GM12878 (cell line): ENCODE measurements at regions not wholly inside any gene's neighbourhood (a gene's known extent, or its start where the extent isn't known, plus 50 kb on each side); places are given as distances from the start of the nearest gene placed in this dataset.

ENCODE experiments used
- ATAC-seq: fragments of 200-7000 bp; cut with Tn5 transposase; 3 replicates; pipeline ENCODE4 v1.9.1; 2020; ENCODE audit warnings: mild to moderate bottlenecking, moderate library complexity
- BruUV-seq: library from RNA; stranded (reverse); fragments of 400-500 nt; replicated peaks from 2 replicates; lab custom pipeline; 2021; lab: Mats Ljungman, UMichigan
- CTCF ChIA-PET: fragments of 300-600 bp; sonication (Branson Sonifier 250); formaldehyde crosslinking; extraction: SDS; loops from one replicate; lab custom pipeline; 2021; ENCODE audit warnings: inconsistent platforms; lab: Yijun Ruan, JAX
- POLR2A ChIA-PET: fragments of 350-600 bp; formaldehyde crosslinking; extraction: SDS; loops from one replicate; lab custom pipeline; 2021; ENCODE audit warnings: inconsistent platforms; lab: Charles Lee
- RAD21 ChIA-PET: fragments of 300-600 bp; sonication (Branson Sonifier 250); formaldehyde crosslinking; loops from one replicate; lab custom pipeline; 2023; ENCODE audit warnings: antibody characterized with exemption; ENCODE audit not compliant: unreplicated experiment; lab: Charles Lee
- SMC1A ChIA-PET: fragments of 300-600 bp; sonication (Branson Sonifier 250); formaldehyde crosslinking; loops from one replicate; lab custom pipeline; 2023; ENCODE audit not compliant: unreplicated experiment, uncharacterized antibody; lab: Charles Lee
- DNase-seq: peaks from one replicate; pipeline ENCODE4 v3.0.0-alpha.2; 2011; ENCODE audit warnings: low read depth, low spot score
- FAIRE-seq: peaks from 3 replicates; lab custom pipeline; 2011; peaks lifted over from hg19 to GRCh38; lab: Jason Lieb, UNC
- H2AFZ ChIP-seq: 2 replicates; pipeline ENCODE4 v1.6.0; 2011; ENCODE audit warnings: low read depth, low read length, control low read depth; ENCODE audit not compliant: control insufficient read depth
- H3K27ac ChIP-seq: 2 replicates; pipeline ENCODE4 v1.5.1; 2011; ENCODE audit warnings: control low read depth; ENCODE audit not compliant: control insufficient read depth, insufficient read depth
- H3K27me3 ChIP-seq, 2 experiments: replicated peaks in 1 of 2; 2 replicates each; pipeline versions ENCODE4 v1.6.0 to v1.6.1; 2011; ENCODE audit warnings: low read length in 1 of 2; ENCODE audit not compliant: control insufficient read depth in 2 of 2, insufficient read depth in 2 of 2
- H3K36me3 ChIP-seq, 2 experiments: 2 replicates each; pipeline ENCODE4 v1.5.1; 2011; ENCODE audit warnings: low read length in 1 of 2; ENCODE audit not compliant: control insufficient read depth in 2 of 2, insufficient read depth in 2 of 2
- H3K4me1 ChIP-seq: 2 replicates; pipeline ENCODE4 v1.6.1; 2011; ENCODE audit warnings: mild to moderate bottlenecking, low read length, moderate library complexity, mixed read lengths; ENCODE audit not compliant: control insufficient read depth, insufficient read depth
- H3K4me2 ChIP-seq: 2 replicates; pipeline ENCODE4 v1.6.0; 2011; ENCODE audit warnings: control low read depth; ENCODE audit not compliant: control insufficient read depth, insufficient read depth
- H3K4me3 ChIP-seq: fragments of 200-600 bp; sonication (generic); 2 replicates; pipeline ENCODE4 v1.5.1; 2016
- H3K79me2 ChIP-seq: 2 replicates; pipeline ENCODE4 v1.6.0; 2011; ENCODE audit warnings: low read length; ENCODE audit not compliant: control insufficient read depth, insufficient read depth
- H3K9ac ChIP-seq: 2 replicates; pipeline ENCODE4 v1.8.0; 2011; ENCODE audit warnings: low read length, control low read depth, mixed read lengths; ENCODE audit not compliant: control insufficient read depth, insufficient read depth
- H3K9me3 ChIP-seq: replicated peaks from 3 replicates; pipeline ENCODE4 v1.5.1; 2011; ENCODE audit warnings: mild to moderate bottlenecking, low read length; ENCODE audit not compliant: control insufficient read depth, insufficient read depth
- H4K20me1 ChIP-seq: 2 replicates; pipeline ENCODE4 v1.6.0; 2011; ENCODE audit not compliant: control insufficient read depth, insufficient read depth
- CBX3 ChIP-seq: fragments of 200-600 bp; sonication (generic); IDR thresholded peaks from 2 replicates; pipeline ENCODE4 v1.6.1; 2016; ENCODE audit warnings: low read depth, borderline replicate concordance
- CEBPB ChIP-seq, 2 experiments: fragments of 150-350 bp in 1 of 2; IDR thresholded peaks; 2 replicates each; pipeline ENCODE4 v1.6.1; 2012 to 2014; ENCODE audit warnings: low read depth in 2 of 2, low read length in 2 of 2, borderline replicate concordance in 1 of 2, inconsistent platforms in 1 of 2
- CHD2 ChIP-seq: IDR thresholded peaks from 2 replicates; pipeline ENCODE4 v1.6.1; 2011; ENCODE audit warnings: low read depth, low read length, improper control_type of control experiment, borderline replicate concordance
- FOXK2 ChIP-seq: fragments of 450-650 bp; IDR thresholded peaks from 2 replicates; pipeline ENCODE4 v1.6.1; 2017; ENCODE audit warnings: mild to moderate bottlenecking, moderate library complexity
- LARP7 ChIP-seq: fragments of 450-650 bp; IDR thresholded peaks from 2 replicates; pipeline ENCODE4 v1.6.1; 2017; ENCODE audit warnings: mild to moderate bottlenecking
- NFYB ChIP-seq: IDR thresholded peaks from 2 replicates; pipeline ENCODE4 v1.6.1; 2011; ENCODE audit warnings: low read depth, mild to moderate bottlenecking, low read length, improper control_type of control experiment, moderate library complexity; ENCODE audit not compliant: insufficient read depth
- RAD21 ChIP-seq: IDR thresholded peaks from 2 replicates; pipeline ENCODE4 v1.6.1; 2011; ENCODE audit warnings: mild to moderate bottlenecking, low read depth, low read length, moderate library complexity; ENCODE audit not compliant: insufficient read depth
- RB1 ChIP-seq: fragments of 450-650 bp; formaldehyde crosslinking; IDR thresholded peaks from 2 replicates; pipeline ENCODE4 v1.6.1; 2017; ENCODE audit warnings: mild to moderate bottlenecking, borderline replicate concordance
- SMARCA5 ChIP-seq: fragments of 450-650 bp; IDR thresholded peaks from 2 replicates; pipeline ENCODE4 v1.6.1; 2017; ENCODE audit warnings: mild to moderate bottlenecking
- STAT1 ChIP-seq: fragments of 450-650 bp; conservative IDR thresholded peaks from 2 replicates; pipeline ENCODE4 v1.6.1; 2014; ENCODE audit warnings: antibody characterized with exemption, mild to moderate bottlenecking
- TARDBP ChIP-seq: IDR thresholded peaks from 2 replicates; pipeline ENCODE4 v1.6.1; 2016; ENCODE audit warnings: borderline replicate concordance
- TCF12 ChIP-seq: IDR thresholded peaks from 2 replicates; pipeline ENCODE4 v1.6.1; 2011; ENCODE audit warnings: low read depth, mild to moderate bottlenecking, low read length
- TCF7 ChIP-seq: IDR thresholded peaks from 2 replicates; pipeline ENCODE4 v1.6.1; 2014; ENCODE audit warnings: antibody characterized with exemption, borderline replicate concordance
- WGBS: methylation state at CpG from one replicate; pipeline ENCODE4 v1.1.6; 2016; ENCODE audit warnings: low lambda C conversion rate; ENCODE audit not compliant: insufficient replicate concordance, insufficient coverage; ENCODE audit errors: missing lambda C conversion rate; 5-methylcytosine and 5-hydroxymethylcytosine counted together
- in situ Hi-C: fragments of 300-500 bp; cut with MboI; formaldehyde crosslinking; loops from 9 replicates; pipeline ENCODE4 v1.14.3; 2018; ENCODE audit warnings: mixed read lengths
- intact Hi-C: fragments of 100-400 bp; cut with micrococcal nuclease; formaldehyde crosslinking; loops from one replicate; pipeline ENCODE4 v1.14.2; 2022; ENCODE audit not compliant: unreplicated experiment
- TF ChIP-seq, protein P1 (sequence below): IDR thresholded peaks from 2 replicates; pipeline ENCODE4 v1.6.1; 2012; ENCODE audit warnings: mild to moderate bottlenecking, low read depth, low read length

DNA sequence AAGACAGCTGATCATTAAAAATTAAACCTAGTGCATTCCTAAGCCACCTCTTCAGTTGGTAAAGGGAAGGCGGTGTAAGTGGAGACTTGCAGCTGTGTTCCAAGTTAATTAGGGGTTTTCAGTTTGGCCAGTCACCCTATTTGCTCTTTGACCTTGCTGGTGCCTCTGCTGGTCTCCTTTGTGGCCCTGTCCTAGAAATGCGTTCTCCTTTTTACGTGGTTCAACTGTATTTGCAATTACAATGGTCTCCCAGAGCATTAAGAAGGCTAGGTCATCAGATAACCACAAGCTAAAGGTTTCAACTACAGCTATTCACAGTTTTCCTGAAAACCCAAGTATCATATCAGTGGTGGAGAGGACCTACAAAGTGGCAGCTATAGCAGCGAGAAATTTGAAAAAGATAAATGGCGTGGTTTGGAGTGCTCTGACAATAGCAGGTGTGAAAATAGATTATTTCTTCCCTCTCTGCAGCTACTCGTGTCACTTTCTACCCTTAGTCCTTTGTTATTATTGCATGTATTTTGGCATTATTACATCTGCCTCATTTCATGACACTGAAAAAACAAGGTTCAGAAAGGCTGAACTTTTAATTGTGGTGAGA, 203.5 kb upstream of the TBC1D5 start:
- ChIA-PET SMC1A (interaction anchor here (1.1 kb wide), 1 partner anchor 13 kb away, joined by 3 read pairs; no protein-coding TSS in a partner anchor), RAD21 (no interaction called here), POLR2A (no interaction called here), CTCF (interaction anchor here (0.6 to 0.9 kb wide), 2 partner anchors 15 to 453 kb away, joined by 3 to 5 read pairs; no protein-coding TSS in a partner anchor)
- no peak overlapping the region for H3K9ac ChIP-seq
- 22% methylated on average over 6 of the region's 6 CpGs for WGBS
- no peaks in the 10 kb centered on the region for H3K4me1 ChIP-seq
- H3K27ac ChIP-seq, result no peak overlapping the region
- no peaks in the 10 kb centered on the region for H4K20me1 ChIP-seq
- no peaks in the 10 kb centered on the region for H3K36me3 ChIP-seq
- intact Hi-C loops, result no loop called here
- no TSS peak for BruUV-seq
- ATAC-seq, result no peak
- in situ Hi-C loops, result no loop called here
- H3K79me2 ChIP-seq, result no peaks in the 10 kb centered on the region
- no peak overlapping the region for H3K4me2 ChIP-seq
- peaks cover 1% of the 10 kb centered on the region; the same call in 1 of the 3 replicates for H3K9me3 ChIP-seq
- no peak for FAIRE-seq
- H2AFZ ChIP-seq, result no peak overlapping the region
- TF ChIP-seq LARP7, result no peak
- no peak for TF ChIP-seq NFYB
- no peak for TF ChIP-seq STAT1
- no peak for TF ChIP-seq CBX3
- no peak for TF ChIP-seq TCF7
- TF ChIP-seq, all 136 proteins: peak for 0
- Histone ChIP-seq H3K4me3 (no peak overlapping the region), H3K27me3 (no peaks in the 10 kb centered on the region; a peak in 2 of 4 replicates)
- DNase-seq, result no peak

DNA sequence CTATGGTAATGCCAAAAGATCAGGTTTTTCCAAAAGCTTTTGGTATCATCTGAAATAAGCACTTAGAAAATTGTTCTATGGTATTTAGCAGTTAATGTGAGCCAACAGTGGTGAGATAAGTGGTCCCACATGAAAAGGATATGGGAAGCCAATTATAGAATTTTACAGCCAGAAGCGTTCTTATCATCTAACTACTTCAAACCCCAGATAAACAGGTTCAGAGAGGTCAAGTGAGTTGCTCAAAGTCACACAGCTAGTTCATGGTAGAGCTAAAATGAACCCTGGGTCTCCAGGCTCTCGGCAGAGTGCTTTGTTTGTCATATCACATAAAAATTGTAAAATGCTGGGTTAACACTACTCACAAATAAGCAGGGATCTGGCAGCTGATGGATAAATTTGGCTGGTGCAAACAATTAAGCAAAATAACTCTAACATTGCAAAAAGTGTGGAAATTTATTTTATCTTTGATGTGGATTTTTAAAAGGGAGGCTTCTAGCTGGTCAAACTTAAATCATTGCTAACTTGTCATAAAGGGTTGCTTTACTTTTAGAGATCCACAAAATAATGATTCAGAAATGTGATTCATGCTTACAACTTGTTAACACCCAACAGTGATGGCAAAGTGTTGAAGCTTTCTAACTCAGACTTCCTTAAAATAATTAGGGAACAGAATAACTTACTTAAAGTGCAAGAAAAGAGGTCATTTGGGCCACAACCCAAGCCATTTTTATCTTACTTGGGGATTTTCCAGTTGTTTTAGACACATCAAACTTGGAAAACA, 202.8 kb upstream of the TBC1D5 start:
- no peak for FAIRE-seq
- Histone ChIP-seq H3K4me1 (no peaks in the 10 kb centered on the region), H3K9ac (no peak overlapping the region), H4K20me1 (no peaks in the 10 kb centered on the region), H3K27me3 (no peaks in the 10 kb centered on the region; a peak in 2 of 4 replicates), H3K36me3 (no peaks in the 10 kb centered on the region), H3K9me3 (peaks cover 1% of the 10 kb centered on the region; the same call in 1 of the 3 replicates), H3K4me3 (no peak overlapping the region), H3K79me2 (no peaks in the 10 kb centered on the region), H3K27ac (no peak overlapping the region), H2AFZ (no peak overlapping the region), H3K4me2 (no peak overlapping the region)
- in situ Hi-C loops (no loop called here), intact Hi-C loops (no loop called here)
- WGBS, result 2% methylated on average over 2 of the region's 2 CpGs
- SMC1A ChIA-PET, result interaction anchor here (1.1 kb wide), 1 partner anchor 12 kb away, joined by 3 read pairs; no protein-coding TSS in a partner anchor
- RAD21 ChIA-PET, result no interaction called here
- no TSS peak for BruUV-seq
- DNase-seq, result no peak
- ATAC-seq, result no peak
- POLR2A ChIA-PET, result no interaction called here
- CTCF ChIA-PET, result interaction anchor here (0.9 kb wide), 1 partner anchor 16 kb away, joined by 3 read pairs; no protein-coding TSS in a partner anchor
- TF ChIP-seq CEBPB (IDR thresholded peaks at IDR 0.05; ENCODE audit: borderline replicate concordance in 1 of 2, low read depth in 2 of 2, low read length in 2 of 2) (no peak), SMARCA5 (no peak), CHD2 (no peak), FOXK2 (no peak), TARDBP (no peak), TCF12 (no peak), RB1 (no peak), RAD21 (no peak)
- TF ChIP-seq, protein P1, sequence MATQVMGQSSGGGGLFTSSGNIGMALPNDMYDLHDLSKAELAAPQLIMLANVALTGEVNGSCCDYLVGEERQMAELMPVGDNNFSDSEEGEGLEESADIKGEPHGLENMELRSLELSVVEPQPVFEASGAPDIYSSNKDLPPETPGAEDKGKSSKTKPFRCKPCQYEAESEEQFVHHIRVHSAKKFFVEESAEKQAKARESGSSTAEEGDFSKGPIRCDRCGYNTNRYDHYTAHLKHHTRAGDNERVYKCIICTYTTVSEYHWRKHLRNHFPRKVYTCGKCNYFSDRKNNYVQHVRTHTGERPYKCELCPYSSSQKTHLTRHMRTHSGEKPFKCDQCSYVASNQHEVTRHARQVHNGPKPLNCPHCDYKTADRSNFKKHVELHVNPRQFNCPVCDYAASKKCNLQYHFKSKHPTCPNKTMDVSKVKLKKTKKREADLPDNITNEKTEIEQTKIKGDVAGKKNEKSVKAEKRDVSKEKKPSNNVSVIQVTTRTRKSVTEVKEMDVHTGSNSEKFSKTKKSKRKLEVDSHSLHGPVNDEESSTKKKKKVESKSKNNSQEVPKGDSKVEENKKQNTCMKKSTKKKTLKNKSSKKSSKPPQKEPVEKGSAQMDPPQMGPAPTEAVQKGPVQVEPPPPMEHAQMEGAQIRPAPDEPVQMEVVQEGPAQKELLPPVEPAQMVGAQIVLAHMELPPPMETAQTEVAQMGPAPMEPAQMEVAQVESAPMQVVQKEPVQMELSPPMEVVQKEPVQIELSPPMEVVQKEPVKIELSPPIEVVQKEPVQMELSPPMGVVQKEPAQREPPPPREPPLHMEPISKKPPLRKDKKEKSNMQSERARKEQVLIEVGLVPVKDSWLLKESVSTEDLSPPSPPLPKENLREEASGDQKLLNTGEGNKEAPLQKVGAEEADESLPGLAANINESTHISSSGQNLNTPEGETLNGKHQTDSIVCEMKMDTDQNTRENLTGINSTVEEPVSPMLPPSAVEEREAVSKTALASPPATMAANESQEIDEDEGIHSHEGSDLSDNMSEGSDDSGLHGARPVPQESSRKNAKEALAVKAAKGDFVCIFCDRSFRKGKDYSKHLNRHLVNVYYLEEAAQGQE, result no peak
